ENCODE measurements at regions not wholly inside any gene's neighbourhood (a gene's known extent, or its start where the extent isn't known, plus 50 kb on each side); places are given as distances from the start of the nearest gene placed in this dataset.
"Not testable (repeated sequence)": the region's sequence is repeated elsewhere in the genome, so short reads cannot be mapped to it uniquely, and the experiment has no call there.

- Mint-ChIP-seq H3K4me1 (peaks cover 31% of the 10 kb centered on the region), H3K4me3 (peak overlapping the region; percentile 15), H3K27me3 (no peaks in the 10 kb centered on the region), H3K36me3 (ENCODE audit: low read depth) (no peaks in the 10 kb centered on the region), H3K27ac (peak overlapping the region; percentile 99)
- no peak for ATAC-seq
- H3K9me3 ChIP-seq (ENCODE audit: control insufficient read depth, low read length, poor library complexity, severe bottlenecking) = no peaks in the 10 kb centered on the region
- DNase-seq = no peak
Observed at GRCh38 chr6:137976430-137976829, 109.4 kb downstream of the TNFAIP3 start.

- Mint-ChIP-seq H3K27me3 (no peaks in the 10 kb centered on the region), H3K4me3 (no peak overlapping the region), H3K4me1 (peaks cover 31% of the 10 kb centered on the region), H3K27ac (peak overlapping the region; percentile 99), H3K36me3 (ENCODE audit: low read depth) (no peaks in the 10 kb centered on the region)
- DNase-seq (no peak), ATAC-seq (no peak)
- no peaks in the 10 kb centered on the region for H3K9me3 ChIP-seq (ENCODE audit: control insufficient read depth, low read length, poor library complexity, severe bottlenecking)
Observed at GRCh38 chr6:137977206-137977605, 110.1 kb downstream of the TNFAIP3 start.

DNA sequence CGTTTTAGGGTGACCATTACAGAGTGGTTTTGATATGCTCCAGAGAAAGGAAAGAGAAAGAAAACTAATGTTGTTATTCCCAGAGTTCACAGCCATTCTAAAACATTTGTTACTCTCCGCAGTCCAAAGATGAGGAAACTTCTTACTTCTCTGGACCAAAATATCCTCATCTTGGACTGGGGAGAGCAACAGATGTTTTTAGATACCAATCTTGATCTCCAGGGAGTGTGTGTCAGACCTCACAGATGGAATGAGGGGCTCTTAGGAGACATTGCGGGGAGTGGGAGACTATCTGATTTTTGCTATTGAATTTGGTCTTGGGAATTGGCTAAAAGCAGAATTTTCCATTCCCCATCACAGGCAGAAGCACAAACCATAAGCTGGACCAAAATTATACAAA lies 110.8 kb downstream of the TNFAIP3 start:
- H3K27ac Mint-ChIP-seq = peak overlapping the region; percentile 99
- H3K9me3 ChIP-seq (ENCODE audit: control insufficient read depth, low read length, poor library complexity, severe bottlenecking) = no peaks in the 10 kb centered on the region
- H3K4me3 Mint-ChIP-seq = no peak overlapping the region
- no peaks in the 10 kb centered on the region for H3K27me3 Mint-ChIP-seq
- H3K4me1 Mint-ChIP-seq = peaks cover 37% of the 10 kb centered on the region
- H3K36me3 Mint-ChIP-seq (ENCODE audit: low read depth) = no peaks in the 10 kb centered on the region
- ATAC-seq (no peak), DNase-seq (no peak)

DNA sequence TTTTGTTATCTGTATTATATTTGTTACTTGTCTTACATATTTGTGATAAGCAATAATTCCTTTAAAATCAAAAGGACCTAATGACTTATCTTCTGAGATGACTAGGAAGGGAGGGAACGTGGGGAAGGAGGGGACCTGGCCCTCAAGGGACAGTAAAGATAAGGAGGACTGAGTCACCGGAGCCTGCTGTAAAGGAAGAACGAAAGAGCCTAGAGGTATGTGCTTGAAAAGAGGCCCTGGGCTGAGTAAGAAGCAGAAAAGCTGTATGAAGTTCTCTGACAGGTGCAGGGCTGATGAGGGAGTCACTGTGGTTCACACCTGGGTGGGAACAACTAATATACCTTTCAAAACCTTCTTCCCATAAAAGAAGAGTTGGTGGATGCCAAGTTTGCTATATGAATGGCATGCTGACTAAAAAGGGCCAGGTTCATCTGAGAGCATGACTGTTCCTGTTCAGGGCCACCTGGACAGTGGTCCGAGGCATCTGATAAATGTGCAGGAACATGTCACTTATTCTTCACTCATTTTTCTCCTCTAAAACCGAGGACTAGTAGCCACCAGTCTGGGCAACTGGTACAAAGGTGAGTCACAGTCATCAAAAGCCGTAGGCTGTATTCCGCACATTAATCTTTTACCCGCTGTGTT lies 111.3 kb downstream of the TNFAIP3 start:
- DNase-seq = no peak
- Mint-ChIP-seq H3K4me3 (peak overlapping the region; percentile 61), H3K27ac (peak overlapping the region; percentile 99), H3K4me1 (peaks cover 42% of the 10 kb centered on the region), H3K27me3 (no peaks in the 10 kb centered on the region), H3K36me3 (ENCODE audit: low read depth) (no peaks in the 10 kb centered on the region)
- no peak for ATAC-seq
- no peaks in the 10 kb centered on the region for H3K9me3 ChIP-seq (ENCODE audit: control insufficient read depth, low read length, poor library complexity, severe bottlenecking)

- H3K4me1 Mint-ChIP-seq = peaks cover 39% of the 10 kb centered on the region
- DNase-seq; H3K27ac Mint-ChIP-seq; ATAC-seq; H3K4me3 Mint-ChIP-seq; H3K9me3 ChIP-seq (ENCODE audit: control insufficient read depth, low read length, poor library complexity, severe bottlenecking); H3K36me3 Mint-ChIP-seq (ENCODE audit: low read depth); H3K27me3 Mint-ChIP-seq: not testable (repeated sequence)
Observed at GRCh38 chr6:137979263-137979662, 112.2 kb downstream of the TNFAIP3 start.

- Mint-ChIP-seq H3K4me1 (peaks cover 28% of the 10 kb centered on the region), H3K27me3 (no peaks in the 10 kb centered on the region), H3K27ac (no peak overlapping the region), H3K4me3 (no peak overlapping the region), H3K36me3 (ENCODE audit: low read depth) (no peaks in the 10 kb centered on the region)
- no peak for DNase-seq
- ATAC-seq = no peak
- H3K9me3 ChIP-seq (ENCODE audit: control insufficient read depth, low read length, poor library complexity, severe bottlenecking) = no peaks in the 10 kb centered on the region
Observed at GRCh38 chr6:137980777-137981176, 113.7 kb downstream of the TNFAIP3 start.

GRCh38 chr6:137981758-137982157 lies 114.7 kb downstream of the TNFAIP3 start:
- Mint-ChIP-seq H3K27me3 (no peaks in the 10 kb centered on the region), H3K4me1 (peaks cover 19% of the 10 kb centered on the region), H3K36me3 (ENCODE audit: low read depth) (no peaks in the 10 kb centered on the region), H3K27ac (no peak overlapping the region), H3K4me3 (no peak overlapping the region)
- DNase-seq (no peak), ATAC-seq (no peak)
- no peaks in the 10 kb centered on the region for H3K9me3 ChIP-seq (ENCODE audit: control insufficient read depth, low read length, poor library complexity, severe bottlenecking)

- H3K9me3 ChIP-seq (ENCODE audit: control insufficient read depth, low read length, poor library complexity, severe bottlenecking) = no peaks in the 10 kb centered on the region
- no peaks in the 10 kb centered on the region for H3K27me3 Mint-ChIP-seq
- ATAC-seq (peak; percentile 92), DNase-seq (peak in 1 of 3 donors; percentile 36)
- peaks cover 17% of the 10 kb centered on the region for H3K4me1 Mint-ChIP-seq
- no peak overlapping the region for H3K27ac Mint-ChIP-seq
- H3K36me3 Mint-ChIP-seq (ENCODE audit: low read depth) = no peaks in the 10 kb centered on the region
- H3K4me3 Mint-ChIP-seq = peak overlapping the region; percentile 60
Observed at GRCh38 chr6:137982418-137983189, 115.5 kb downstream of the TNFAIP3 start.

- H3K9me3 ChIP-seq (ENCODE audit: control insufficient read depth, low read length, poor library complexity, severe bottlenecking) = no peaks in the 10 kb centered on the region
Observed at GRCh38 chr6:137983269-137983668, 116.2 kb downstream of the TNFAIP3 start.

GRCh38 chr6:137989664-137990063 lies 117.6 kb downstream of the PERP start:
- Mint-ChIP-seq H3K36me3 (ENCODE audit: low read depth) (peaks cover 7% of the 10 kb centered on the region), H3K27ac (no peak overlapping the region), H3K4me3 (no peak overlapping the region), H3K27me3 (peaks cover 23% of the 10 kb centered on the region), H3K4me1 (no peaks in the 10 kb centered on the region)
- ATAC-seq = no peak
- no peaks in the 10 kb centered on the region for H3K9me3 ChIP-seq (ENCODE audit: control insufficient read depth, low read length, poor library complexity, severe bottlenecking)
- DNase-seq = no peak

More at GRCh38 chr6:137983269-137983668, 116.2 kb downstream of the TNFAIP3 start:
- no peak overlapping the region for H3K27ac Mint-ChIP-seq
- ATAC-seq (no peak), DNase-seq (no peak)
- H3K4me3 Mint-ChIP-seq = peak overlapping the region; percentile 72
- peaks cover 2% of the 10 kb centered on the region for H3K36me3 Mint-ChIP-seq (ENCODE audit: low read depth)
- peaks cover 15% of the 10 kb centered on the region for H3K4me1 Mint-ChIP-seq
- no peaks in the 10 kb centered on the region for H3K27me3 Mint-ChIP-seq

DNA sequence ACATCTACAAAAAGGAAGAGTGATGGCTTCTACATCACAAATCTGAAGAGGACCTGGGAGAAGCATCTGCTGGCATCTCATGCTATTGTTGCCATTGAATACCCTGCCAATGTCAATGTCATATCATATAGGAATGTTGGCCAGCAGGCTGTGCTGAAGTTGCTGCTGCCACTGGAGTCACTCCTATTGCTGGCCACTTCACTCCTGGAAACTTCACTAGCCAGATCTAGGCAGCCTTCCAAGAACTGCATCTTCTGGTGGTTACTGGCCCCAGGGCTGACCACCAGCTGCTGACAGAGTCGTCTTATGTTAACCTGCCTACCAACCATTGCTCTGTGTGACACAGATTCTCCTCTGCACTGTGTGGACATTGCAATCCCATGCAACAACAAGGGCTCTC lies 111.8 kb downstream of the PERP start:
- no peaks in the 10 kb centered on the region for H3K36me3 Mint-ChIP-seq (ENCODE audit: low read depth)
- DNase-seq (no peak), ATAC-seq (no peak)
- peaks cover 4% of the 10 kb centered on the region for H3K9me3 ChIP-seq (ENCODE audit: control insufficient read depth, low read length, poor library complexity, severe bottlenecking)
- no peaks in the 10 kb centered on the region for H3K4me1 Mint-ChIP-seq
- H3K4me3 Mint-ChIP-seq = no peak overlapping the region
- H3K27me3 Mint-ChIP-seq = peaks cover 9% of the 10 kb centered on the region
- no peak overlapping the region for H3K27ac Mint-ChIP-seq

- H3K9me3 ChIP-seq (ENCODE audit: control insufficient read depth, low read length, poor library complexity, severe bottlenecking) = peaks cover 4% of the 10 kb centered on the region
- Mint-ChIP-seq H3K4me3 (no peak overlapping the region), H3K27me3 (no peaks in the 10 kb centered on the region), H3K27ac (no peak overlapping the region), H3K36me3 (ENCODE audit: low read depth) (no peaks in the 10 kb centered on the region), H3K4me1 (no peaks in the 10 kb centered on the region)
- DNase-seq = no peak
- ATAC-seq = no peak
Observed at GRCh38 chr6:137998461-137999019, 108.7 kb downstream of the PERP start.

GRCh38 chr6:137999815-138000214 lies 107.4 kb downstream of the PERP start:
- Mint-ChIP-seq H3K27me3 (no peaks in the 10 kb centered on the region), H3K27ac (peak overlapping the region; percentile 37), H3K4me3 (no peak overlapping the region), H3K36me3 (ENCODE audit: low read depth) (no peaks in the 10 kb centered on the region), H3K4me1 (no peaks in the 10 kb centered on the region)
- H3K9me3 ChIP-seq (ENCODE audit: control insufficient read depth, low read length, poor library complexity, severe bottlenecking) = peaks cover 4% of the 10 kb centered on the region
- ATAC-seq (no peak), DNase-seq (no peak)
